ENCODE measurements at regions not wholly inside any gene's neighbourhood (a gene's known extent, or its start where the extent isn't known, plus 50 kb on each side); places are given as distances from the start of the nearest gene placed in this dataset.

GRCh38 chr12:111248236-111249017 lies 120.5 kb downstream of the PHETA1 start:
- no peaks in the 10 kb centered on the region for H3K36me3 ChIP-seq (ENCODE audit: control insufficient read depth in 1 of 2, insufficient read depth in 2 of 2, low read length in 2 of 2)
- TF ChIP-seq EZH2 (IDR thresholded peaks at IDR 0.05) (no peak), FOSL1 (IDR thresholded peaks at IDR 0.05; ENCODE audit: low read depth) (no peak), POLR2A (IDR thresholded peaks at IDR 0.05; ENCODE audit: borderline replicate concordance, extremely low read depth, insufficient read depth, insufficient read length) (no peak), MAX (IDR thresholded peaks at IDR 0.05) (no peak), SIN3A (IDR thresholded peaks at IDR 0.05; ENCODE audit: low read depth) (no peak), CBX3 (IDR thresholded peaks at IDR 0.05; ENCODE audit: low read depth) (no peak), CTCF (IDR thresholded peaks at IDR 0.05 in 2 of 3, conservative IDR thresholded peaks at IDR 0.05 in 1 of 3; ENCODE audit: borderline replicate concordance in 1 of 3, insufficient read depth in 1 of 3, low read depth in 2 of 3, low read length in 2 of 3) (no peak), ATF3 (IDR thresholded peaks at IDR 0.05) (no peak), ZNF274 (IDR thresholded peaks at IDR 0.05; ENCODE audit: low read depth, low read length) (no peak), SP1 (IDR thresholded peaks at IDR 0.05; ENCODE audit: low read depth) (no peak), REST (IDR thresholded peaks at IDR 0.05; ENCODE audit: low read depth) (no peak), POLR2AphosphoS5 (IDR thresholded peaks at IDR 0.05; ENCODE audit: low read depth, low read length) (no peak), EZH2phosphoT487 (IDR thresholded peaks at IDR 0.05; ENCODE audit: borderline replicate concordance) (no peak), YY1 (IDR thresholded peaks at IDR 0.05; ENCODE audit: extremely low read depth, insufficient replicate concordance, low read depth, low read length) (no peak), JUND (IDR thresholded peaks at IDR 0.05) (no peak), CEBPB (IDR thresholded peaks at IDR 0.05; ENCODE audit: low read depth) (no peak), SRF (IDR thresholded peaks at IDR 0.05; ENCODE audit: low read depth) (no peak), TCF7L2 (IDR thresholded peaks at IDR 0.05; ENCODE audit: borderline replicate concordance, extremely low read depth, insufficient read depth, insufficient read length) (no peak)
- TF ChIP-seq, protein P1, sequence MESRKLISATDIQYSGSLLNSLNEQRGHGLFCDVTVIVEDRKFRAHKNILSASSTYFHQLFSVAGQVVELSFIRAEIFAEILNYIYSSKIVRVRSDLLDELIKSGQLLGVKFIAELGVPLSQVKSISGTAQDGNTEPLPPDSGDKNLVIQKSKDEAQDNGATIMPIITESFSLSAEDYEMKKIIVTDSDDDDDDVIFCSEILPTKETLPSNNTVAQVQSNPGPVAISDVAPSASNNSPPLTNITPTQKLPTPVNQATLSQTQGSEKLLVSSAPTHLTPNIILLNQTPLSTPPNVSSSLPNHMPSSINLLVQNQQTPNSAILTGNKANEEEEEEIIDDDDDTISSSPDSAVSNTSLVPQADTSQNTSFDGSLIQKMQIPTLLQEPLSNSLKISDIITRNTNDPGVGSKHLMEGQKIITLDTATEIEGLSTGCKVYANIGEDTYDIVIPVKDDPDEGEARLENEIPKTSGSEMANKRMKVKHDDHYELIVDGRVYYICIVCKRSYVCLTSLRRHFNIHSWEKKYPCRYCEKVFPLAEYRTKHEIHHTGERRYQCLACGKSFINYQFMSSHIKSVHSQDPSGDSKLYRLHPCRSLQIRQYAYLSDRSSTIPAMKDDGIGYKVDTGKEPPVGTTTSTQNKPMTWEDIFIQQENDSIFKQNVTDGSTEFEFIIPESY (IDR thresholded peaks at IDR 0.05; ENCODE audit: extremely low read depth, insufficient replicate concordance, low read length), result no peak
- no peak overlapping the region for H3K4me2 ChIP-seq (ENCODE audit: low read length)
- no peak overlapping the region for H3K9ac ChIP-seq (ENCODE audit: low read length)
- no TSS peak for BruUV-seq (replicated peaks)
- no peaks in the 10 kb centered on the region for H3K79me2 ChIP-seq (ENCODE audit: insufficient read depth, low read length)
- POLR2A ChIA-PET, result no interaction called here
- H3K27ac ChIP-seq (ENCODE audit: low read depth, low read length), result no peak overlapping the region
- H3K4me1 ChIP-seq (ENCODE audit: control insufficient read depth in 1 of 2, insufficient read depth in 2 of 2, low read length in 2 of 2), result no peaks in the 10 kb centered on the region
- no peak overlapping the region for H2AFZ ChIP-seq (ENCODE audit: low read depth, low read length, poor library complexity, severe bottlenecking)
- intact Hi-C loops (cut with micrococcal nuclease), result no loop called here
- H3K9me2 ChIP-seq (ENCODE audit: insufficient read depth), result no peaks in the 10 kb centered on the region
- no peaks in the 10 kb centered on the region for H4K20me1 ChIP-seq (ENCODE audit: insufficient read depth)
- CTCF ChIA-PET, result no interaction called here
- DNase-seq (ENCODE audit: low read depth, low spot score) (no peak), ATAC-seq (no peak)
- peaks cover 0 to 5% of the 10 kb centered on the region in 2 experiments; a peak in 2 of 4 replicates for H3K9me3 ChIP-seq (ENCODE audit: control insufficient read depth in 1 of 2, insufficient read depth in 1 of 2, low read depth in 1 of 2, low read length in 2 of 2)
- H3K27me3 ChIP-seq (ENCODE audit: insufficient read depth, low read length), result no peaks in the 10 kb centered on the region
- RAD21 ChIA-PET (ENCODE audit: low non-redundant PET in 1 of 2, low total read pairs in 2 of 2, uncharacterized antibody in 2 of 2, unreplicated experiment in 2 of 2), result no interaction called here
- no peak overlapping the region for H3K4me3 ChIP-seq (replicated peaks in 1 of 2; ENCODE audit: low read depth in 1 of 2, low read length in 2 of 2)
